ENCODE measurements at regions not wholly inside any gene's neighbourhood (a gene's known extent, or its start where the extent isn't known, plus 50 kb on each side); places are given as distances from the start of the nearest gene placed in this dataset.

GRCh38 chr2:217331523-217332416 lies 471.9 kb upstream of the TNP1 start:
- Histone ChIP-seq H3K4me2 (no peak overlapping the region), H2AFZ (ENCODE audit: low read depth) (no peak overlapping the region), H3K27ac (ENCODE audit: low read depth in 2 of 2, low read length in 1 of 2) (peak overlapping the region; percentile 28 to 55; a peak in 3 of 4 replicates), H3K27me3 (ENCODE audit: insufficient read depth) (no peaks in the 10 kb centered on the region), H3K9me3 (no peaks in the 10 kb centered on the region), H3K4me3 (ENCODE audit: low read depth in 2 of 2, low read length in 1 of 2) (no peak overlapping the region), H3K4me1 (ENCODE audit: control insufficient read depth in 1 of 2, insufficient read depth in 2 of 2, low read depth in 1 of 2, low read length in 1 of 2) (peaks cover 2 to 40% of the 10 kb centered on the region in 2 experiments; a peak in 3 of 4 replicates), H3F3A (replicated peaks; ENCODE audit: insufficient read depth) (no peaks in the 10 kb centered on the region), H3K79me2 (ENCODE audit: insufficient read depth) (no peaks in the 10 kb centered on the region), H3K36me3 (replicated peaks in 1 of 2; ENCODE audit: control insufficient read depth in 1 of 2, insufficient read depth in 2 of 2, low read length in 1 of 2) (no peaks in the 10 kb centered on the region), H3K9me2 (no peaks in the 10 kb centered on the region), H4K20me1 (ENCODE audit: insufficient read depth) (no peaks in the 10 kb centered on the region), H3K9ac (no peak overlapping the region; the same call in 1 of the 2 replicates)
- DNase-seq = no peak
- ChIA-PET POLR2A (no interaction called here), CTCF (no interaction called here)
- 66% methylated on average over 3 of the region's 3 CpGs for WGBS (ENCODE audit: low lambda C conversion rate)
- TF ChIP-seq NFIC (IDR thresholded peaks at IDR 0.05; ENCODE audit: borderline replicate concordance) (peak; percentile 83), MAX (IDR thresholded peaks at IDR 0.05; ENCODE audit: low read depth) (peak; percentile 44; the same call in 1 of the 2 replicates), PBX3 (IDR thresholded peaks at IDR 0.05) (peak; percentile 56), ELF1 (IDR thresholded peaks at IDR 0.05) (no peak), TAF1 (IDR thresholded peaks at IDR 0.05; ENCODE audit: borderline replicate concordance, low read depth, low read length) (no peak), USF1 (IDR thresholded peaks at IDR 0.05; ENCODE audit: borderline replicate concordance, low read depth) (no peak), RXRA (IDR thresholded peaks at IDR 0.05; ENCODE audit: borderline replicate concordance, low read depth) (peak; percentile 90), SMC3 (IDR thresholded peaks at IDR 0.05; ENCODE audit: low read depth, low read length) (no peak), JUND (IDR thresholded peaks at IDR 0.05) (peak; percentile 75), TCF12 (IDR thresholded peaks at IDR 0.05) (peak; percentile 84), POLR2AphosphoS5 (IDR thresholded peaks at IDR 0.05; ENCODE audit: low read depth, low read length) (peak; percentile 46; the same call in 1 of the 2 replicates), SIN3A (IDR thresholded peaks at IDR 0.05; ENCODE audit: borderline replicate concordance, low read depth, low read length) (0 out of 2 replicates have a peak, but pooled peaks have one; percentile 25), TEAD4 (IDR thresholded peaks at IDR 0.05; ENCODE audit: borderline replicate concordance, insufficient read depth) (peak; percentile 75; the same call in 1 of the 2 replicates), ZBTB33 (IDR thresholded peaks at IDR 0.05; ENCODE audit: borderline replicate concordance, low read depth) (no peak), FOXJ3 (CRISPR knock-in tag; IDR thresholded peaks at IDR 0.05) (no peak), FOSL2 (IDR thresholded peaks at IDR 0.05; ENCODE audit: borderline replicate concordance, low read depth) (peak; percentile 61; the same call in 1 of the 2 replicates), EP300 (IDR thresholded peaks at IDR 0.05; ENCODE audit: borderline replicate concordance in 1 of 2, low read depth in 1 of 2, low read length in 1 of 2) (peak in 1 of 2 experiments; percentile 80; a peak in 2 of 4 replicates), RFX5 (IDR thresholded peaks at IDR 0.05; ENCODE audit: low read length) (no peak)
